ENCODE measurements at regions not wholly inside any gene's neighbourhood (a gene's known extent, or its start where the extent isn't known, plus 50 kb on each side); places are given as distances from the start of the nearest gene placed in this dataset.
"Not testable (repeated sequence)": the region's sequence is repeated elsewhere in the genome, so short reads cannot be mapped to it uniquely, and the experiment has no call there.

- Histone ChIP-seq H3K27me3 (ENCODE audit: control insufficient read depth in 4 of 4, insufficient read depth in 4 of 4, low read length in 3 of 4) (no peaks in the 10 kb centered on the region), H3K4me3 (ENCODE audit: low read depth in 1 of 3, low read length in 3 of 3) (no peak overlapping the region), H3K9me3 (ENCODE audit: control insufficient read depth in 4 of 4, low read length in 3 of 4) (no peaks in the 10 kb centered on the region), H3K27ac (ENCODE audit: low read depth in 1 of 2, low read length in 2 of 2) (no peak overlapping the region), H3K9ac (ENCODE audit: low read depth in 1 of 2, low read length in 2 of 2) (no peak overlapping the region), H3K36me3 (ENCODE audit: control insufficient read depth in 4 of 4, insufficient read depth in 3 of 4, low read depth in 1 of 4, low read length in 3 of 4) (no peaks in the 10 kb centered on the region), H3K4me1 (ENCODE audit: control insufficient read depth in 4 of 4, insufficient read depth in 4 of 4, low read length in 3 of 4) (peaks cover 6 to 30% (median 21%) of the 10 kb centered on the region in 4 donors)
- 85% methylated on average over 1 of the region's 1 CpG for WGBS
- no peak for DNase-seq (ENCODE audit: low spot score)
- TF ChIP-seq REST (IDR thresholded peaks at IDR 0.05) (no peak), YY1 (IDR thresholded peaks at IDR 0.05) (no peak), CTCF (IDR thresholded peaks at IDR 0.05; ENCODE audit: low read depth, low read length, missing input control) (no peak), MAX (IDR thresholded peaks at IDR 0.05) (no peak), GABPA (IDR thresholded peaks at IDR 0.05 in 1 of 2, conservative IDR thresholded peaks at IDR 0.05 in 1 of 2) (no peak), ATF3 (IDR thresholded peaks at IDR 0.05) (no peak), FOXA2 (IDR thresholded peaks at IDR 0.05) (no peak), SP1 (IDR thresholded peaks at IDR 0.05) (no peak), EGR1 (IDR thresholded peaks at IDR 0.05; ENCODE audit: low read depth in 2 of 2) (no peak)
Observed at GRCh38 chr12:47308672-47309071, 228.9 kb upstream of the AMIGO2 start.

- Histone ChIP-seq H3K4me3 (ENCODE audit: low read depth in 1 of 3, low read length in 3 of 3) (no peak overlapping the region), H3K4me1 (ENCODE audit: control insufficient read depth in 4 of 4, insufficient read depth in 4 of 4, low read length in 3 of 4) (peaks cover 4 to 23% (median 13%) of the 10 kb centered on the region in 4 donors), H3K9ac (ENCODE audit: low read depth in 1 of 2, low read length in 2 of 2) (no peak overlapping the region)
Observed at GRCh38 chr12:47307680-47308399, 228.1 kb upstream of the AMIGO2 start.

GRCh38 chr12:47306773-47307679 is 227.3 kb upstream of the AMIGO2 start:
- not testable (repeated sequence) for H3K27me3 ChIP-seq (ENCODE audit: control insufficient read depth in 4 of 4, insufficient read depth in 4 of 4, low read length in 3 of 4); H3K9ac ChIP-seq (ENCODE audit: low read depth in 1 of 2, low read length in 2 of 2); H3K27ac ChIP-seq (ENCODE audit: low read depth in 1 of 2, low read length in 2 of 2); H3K4me3 ChIP-seq (ENCODE audit: low read depth in 1 of 3, low read length in 3 of 3); H3K9me3 ChIP-seq (ENCODE audit: control insufficient read depth in 4 of 4, low read length in 3 of 4); H3K36me3 ChIP-seq (ENCODE audit: control insufficient read depth in 4 of 4, insufficient read depth in 3 of 4, low read depth in 1 of 4, low read length in 3 of 4); DNase-seq (ENCODE audit: low spot score)
- peaks cover 3 to 19% (median 7%) of the 10 kb centered on the region in 4 donors for H3K4me1 ChIP-seq (ENCODE audit: control insufficient read depth in 4 of 4, insufficient read depth in 4 of 4, low read length in 3 of 4)
- 85% methylated on average over 25 of the region's 25 CpGs for WGBS

More at GRCh38 chr12:47307680-47308399, 228.1 kb upstream of the AMIGO2 start:
- no peaks in the 10 kb centered on the region for H3K27me3 ChIP-seq (ENCODE audit: control insufficient read depth in 4 of 4, insufficient read depth in 4 of 4, low read length in 3 of 4)
- TF ChIP-seq RXRA (IDR thresholded peaks at IDR 0.05) (peak; percentile 24 to 62), SP1 (IDR thresholded peaks at IDR 0.05) (peak; percentile 26), YY1 (IDR thresholded peaks at IDR 0.05) (no peak), EGR1 (IDR thresholded peaks at IDR 0.05; ENCODE audit: low read depth in 2 of 2) (no peak), HNF4G (IDR thresholded peaks at IDR 0.05) (no peak), RAD21 (IDR thresholded peaks at IDR 0.05) (peak; percentile 98), HNF4A (conservative IDR thresholded peaks at IDR 0.05) (peak in 1 of 2 donors; percentile 41), CTCF (IDR thresholded peaks at IDR 0.05; ENCODE audit: low read depth, low read length, missing input control) (peak; percentile 73), ATF3 (IDR thresholded peaks at IDR 0.05) (no peak)
- DNase-seq (ENCODE audit: low spot score), result no peak
- 46% methylated on average over 7 of the region's 7 CpGs for WGBS
- H3K9me3 ChIP-seq (ENCODE audit: control insufficient read depth in 4 of 4, low read length in 3 of 4), result no peaks in the 10 kb centered on the region
- H3K36me3 ChIP-seq (ENCODE audit: control insufficient read depth in 4 of 4, insufficient read depth in 3 of 4, low read depth in 1 of 4, low read length in 3 of 4), result no peaks in the 10 kb centered on the region
- no peak overlapping the region for H3K27ac ChIP-seq (ENCODE audit: low read depth in 1 of 2, low read length in 2 of 2)
